B cell (primary cell): ENCODE measurements at regions not wholly inside any gene's neighbourhood (a gene's known extent, or its start where the extent isn't known, plus 50 kb on each side); places are given as distances from the start of the nearest gene placed in this dataset.

Experiments
- CTCF ChIP-seq: fragments of 200-600 bp; IDR thresholded peaks from one replicate; pipeline ENCODE4 v1.8.0; 2022; ENCODE audit warnings: antibody characterized with exemption, mild to moderate bottlenecking
- EZH2 ChIP-seq: IDR thresholded peaks from 2 replicates; pipeline ENCODE4 v1.6.1; 2012; ENCODE audit warnings: borderline replicate concordance, low read depth, mild to moderate bottlenecking, moderate library complexity, low read length; ENCODE audit not compliant: insufficient read depth, poor library complexity, severe bottlenecking

- no peak for TF ChIP-seq EZH2
- TF ChIP-seq CTCF, result no peak
Observed at GRCh38 chr21:16159213-16159970, 429.6 kb downstream of the USP25 start.
